Mucosa of rectum (tissue), 2 donors: ENCODE measurements at regions not wholly inside any gene's neighbourhood (a gene's known extent, or its start where the extent isn't known, plus 50 kb on each side); places are given as distances from the start of the nearest gene placed in this dataset.

Experiments
- H3K27ac ChIP-seq, 2 donors: one replicate each; pipeline ENCODE4 v1.7.0; 2013; ENCODE audit warnings: inconsistent platforms in 2 of 2, low read depth in 2 of 2, low read length in 2 of 2
- H3K27me3 ChIP-seq, 2 donors: one replicate each; pipeline ENCODE4 v1.7.0; 2013; ENCODE audit warnings: low read length in 2 of 2; ENCODE audit not compliant: control insufficient read depth in 2 of 2, insufficient read depth in 2 of 2
- H3K36me3 ChIP-seq, 2 donors: one replicate each; pipeline ENCODE4 v1.7.0; 2013; ENCODE audit warnings: low read length in 2 of 2; ENCODE audit not compliant: control insufficient read depth in 2 of 2, insufficient read depth in 2 of 2
- H3K4me1 ChIP-seq, 2 donors: one replicate each; pipeline ENCODE4 v1.7.0; 2013; ENCODE audit warnings: low read length in 2 of 2, mild to moderate bottlenecking in 1 of 2; ENCODE audit not compliant: control insufficient read depth in 2 of 2, insufficient read depth in 2 of 2
- H3K4me3 ChIP-seq, 2 donors: one replicate each; pipeline ENCODE4 v1.7.0; 2013; ENCODE audit warnings: low read length in 2 of 2
- H3K9ac ChIP-seq, 2 donors: one replicate each; pipeline ENCODE4 v1.7.0; 2013; ENCODE audit warnings: low read length in 2 of 2, low read depth in 1 of 2, mild to moderate bottlenecking in 1 of 2
- H3K9me3 ChIP-seq, 2 donors: one replicate each; pipeline ENCODE4 v1.7.0; 2013; ENCODE audit warnings: low read length in 2 of 2; ENCODE audit not compliant: control insufficient read depth in 2 of 2
- donor health status: healthy.
- donor health status: Normal muscosa, but diverticular disease.

DNA sequence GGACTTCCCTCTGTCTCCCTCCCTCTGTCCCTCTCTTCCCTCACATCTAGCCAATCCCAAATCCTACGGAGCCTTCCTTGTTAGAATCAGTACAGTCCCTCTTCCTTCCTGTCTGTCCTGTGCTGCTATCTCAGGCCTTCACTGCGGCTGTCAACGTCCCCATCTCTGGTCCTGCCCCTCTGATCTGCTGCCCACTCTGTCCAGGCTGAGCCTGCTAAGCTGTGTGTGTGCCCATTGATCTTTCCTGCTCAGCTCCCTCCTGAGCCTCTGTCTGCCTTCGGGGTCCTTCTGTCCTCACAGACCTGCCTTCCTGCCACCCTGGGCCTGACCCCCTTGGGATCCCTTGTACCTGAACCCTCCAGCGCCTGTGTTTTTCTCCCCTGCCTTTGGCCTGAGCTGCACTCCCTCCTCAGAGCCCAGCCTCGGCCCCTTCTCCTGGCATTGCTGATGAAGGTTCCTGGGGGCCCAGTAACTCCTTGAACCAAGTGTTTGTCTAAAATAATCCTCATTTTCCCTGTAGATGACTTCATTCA, 182.1 kb upstream of the SHH start:
- no peaks in the 10 kb centered on the region for H3K9me3 ChIP-seq
- no peak overlapping the region for H3K9ac ChIP-seq
- peaks cover 4 to 17% of the 10 kb centered on the region in 2 donors for H3K27me3 ChIP-seq
- no peak overlapping the region for H3K27ac ChIP-seq
- no peaks in the 10 kb centered on the region for H3K36me3 ChIP-seq
- no peak overlapping the region for H3K4me3 ChIP-seq
- H3K4me1 ChIP-seq: peaks cover 0 to 4% of the 10 kb centered on the region in 2 donors

GRCh38 chr7:155993420-155994278, 181.4 kb upstream of the SHH start:
- H3K27me3 ChIP-seq: peaks cover 4 to 15% of the 10 kb centered on the region in 2 donors
- H3K4me3 ChIP-seq: no peak overlapping the region
- no peaks in the 10 kb centered on the region for H3K36me3 ChIP-seq
- H3K9ac ChIP-seq: peak overlapping the region in 1 of 2 donors; percentile 24
- no peaks in the 10 kb centered on the region for H3K9me3 ChIP-seq
- peaks cover 0 to 3% of the 10 kb centered on the region in 2 donors for H3K4me1 ChIP-seq
- no peak overlapping the region for H3K27ac ChIP-seq

DNA sequence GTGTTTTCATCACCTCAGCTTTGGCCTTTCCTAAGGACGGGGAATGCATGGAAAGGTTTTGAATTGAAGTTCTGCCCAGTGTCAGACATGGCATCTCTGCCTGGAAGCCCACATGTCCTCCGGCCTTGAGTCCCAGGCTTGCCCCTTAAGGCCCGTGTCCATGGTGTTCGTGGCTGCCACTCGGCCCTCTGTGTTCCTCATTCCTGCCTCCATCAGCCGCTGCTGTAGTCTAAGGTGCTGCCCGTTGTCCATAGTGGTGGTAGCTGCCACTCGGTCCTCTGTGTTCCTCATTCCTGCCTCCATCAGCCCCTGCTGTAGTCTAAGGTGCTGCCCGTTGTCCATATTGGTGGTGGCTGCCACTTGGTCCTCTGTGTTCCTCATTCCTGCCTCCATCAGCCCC, 180.7 kb upstream of the SHH start:
- Histone ChIP-seq H3K27me3 (peaks cover 3 to 10% of the 10 kb centered on the region in 2 donors), H3K27ac (no peak overlapping the region), H3K9me3 (no peaks in the 10 kb centered on the region), H3K9ac (no peak overlapping the region), H3K4me1 (no peaks in the 10 kb centered on the region), H3K36me3 (no peaks in the 10 kb centered on the region), H3K4me3 (no peak overlapping the region)

DNA sequence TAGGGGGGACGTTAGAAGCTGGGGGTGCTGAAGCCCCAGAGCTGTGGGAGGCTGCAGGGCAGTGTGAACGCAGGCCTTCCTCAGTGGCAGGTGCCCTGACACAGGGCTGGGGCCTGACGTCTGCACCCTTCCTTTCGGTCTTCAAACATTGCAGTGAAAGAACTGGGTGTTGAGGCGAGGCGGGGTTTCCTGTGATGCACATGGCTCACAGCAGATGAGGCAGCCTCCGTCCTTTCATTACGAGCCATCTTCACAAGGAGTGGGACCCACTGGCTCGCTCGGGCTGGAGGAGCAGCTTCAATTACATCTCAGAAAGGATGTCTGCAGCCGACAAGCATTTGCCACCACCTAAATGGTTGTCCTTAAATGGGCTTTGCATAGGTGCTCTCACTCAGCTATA, 180.3 kb upstream of the SHH start:
- Histone ChIP-seq H3K9me3 (no peaks in the 10 kb centered on the region), H3K36me3 (no peaks in the 10 kb centered on the region), H3K9ac (no peak overlapping the region), H3K4me1 (no peaks in the 10 kb centered on the region), H3K27ac (no peak overlapping the region), H3K4me3 (no peak overlapping the region), H3K27me3 (peaks cover 0 to 6% of the 10 kb centered on the region in 2 donors)

- no peak overlapping the region for H3K4me3 ChIP-seq
- no peaks in the 10 kb centered on the region for H3K4me1 ChIP-seq
- H3K9me3 ChIP-seq: no peaks in the 10 kb centered on the region
- H3K27me3 ChIP-seq: peaks cover 0 to 4% of the 10 kb centered on the region in 2 donors
- H3K36me3 ChIP-seq: no peaks in the 10 kb centered on the region
- no peak overlapping the region for H3K9ac ChIP-seq
- no peak overlapping the region for H3K27ac ChIP-seq
These were observed 179.8 kb upstream of the SHH start for GRCh38 chr7:155992107-155992506.

GRCh38 chr7:155991470-155991869, 179.2 kb upstream of the SHH start:
- no peak overlapping the region for H3K9ac ChIP-seq
- no peak overlapping the region for H3K27ac ChIP-seq
- H3K4me3 ChIP-seq: no peak overlapping the region
- H3K36me3 ChIP-seq: no peaks in the 10 kb centered on the region
- no peaks in the 10 kb centered on the region for H3K9me3 ChIP-seq
- H3K27me3 ChIP-seq: peaks cover 0 to 2% of the 10 kb centered on the region in 2 donors
- H3K4me1 ChIP-seq: no peaks in the 10 kb centered on the region

DNA sequence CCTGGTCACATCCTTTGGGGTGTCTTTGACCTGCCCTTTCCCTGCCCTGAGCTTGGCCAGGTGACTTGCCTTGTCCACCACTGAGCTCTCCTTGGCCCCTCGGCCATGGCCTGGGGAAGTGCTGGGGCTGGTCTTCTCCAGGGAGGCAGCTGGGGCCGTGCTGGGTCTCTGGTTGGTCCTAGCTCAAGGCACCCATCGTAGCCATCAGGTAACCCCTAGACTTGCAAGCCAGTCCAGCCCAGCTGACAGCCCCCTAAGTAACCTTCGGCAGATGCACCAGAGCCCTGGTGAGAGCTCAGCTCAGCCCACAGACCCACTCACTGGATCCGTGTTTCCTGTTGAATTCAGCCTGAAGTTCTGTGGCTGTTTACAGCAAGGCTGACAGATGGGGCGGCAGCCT, 176.2 kb upstream of the SHH start:
- Histone ChIP-seq H3K27me3 (peaks cover 0 to 3% of the 10 kb centered on the region in 2 donors), H3K27ac (no peak overlapping the region), H3K4me1 (no peaks in the 10 kb centered on the region), H3K9ac (no peak overlapping the region), H3K36me3 (no peaks in the 10 kb centered on the region), H3K9me3 (no peaks in the 10 kb centered on the region), H3K4me3 (no peak overlapping the region)

DNA sequence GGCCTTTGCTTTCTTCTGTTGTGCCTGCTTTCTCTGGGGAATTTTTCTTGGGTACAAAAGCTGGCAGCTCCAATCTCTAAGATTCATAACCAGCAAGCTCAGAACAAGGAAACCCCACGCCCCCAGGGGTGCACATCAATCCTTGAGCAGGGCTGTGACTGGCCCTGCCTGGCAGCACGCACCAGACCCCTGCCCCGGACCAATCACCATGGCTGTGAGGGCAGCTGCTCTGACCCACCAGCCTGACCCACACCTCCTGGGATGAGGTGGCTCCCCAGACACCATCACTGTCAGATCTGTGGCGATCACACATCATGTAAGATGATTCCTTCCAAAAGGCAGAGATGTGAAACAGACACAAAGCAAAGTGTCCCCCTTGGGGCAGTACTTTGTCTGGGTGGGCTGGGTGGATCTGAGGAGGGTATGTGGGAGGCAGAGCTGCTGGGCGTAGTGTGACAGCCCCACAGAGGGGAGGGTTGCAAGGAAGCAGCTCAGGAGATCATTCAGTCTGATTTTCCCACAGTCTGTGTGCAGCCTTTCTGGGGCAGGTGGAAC, 175.5 kb upstream of the SHH start:
- Histone ChIP-seq H3K27ac (no peak overlapping the region), H3K9me3 (no peaks in the 10 kb centered on the region), H3K27me3 (peaks cover 0 to 3% of the 10 kb centered on the region in 2 donors), H3K36me3 (no peaks in the 10 kb centered on the region), H3K4me3 (no peak overlapping the region), H3K4me1 (no peaks in the 10 kb centered on the region), H3K9ac (no peak overlapping the region)

DNA sequence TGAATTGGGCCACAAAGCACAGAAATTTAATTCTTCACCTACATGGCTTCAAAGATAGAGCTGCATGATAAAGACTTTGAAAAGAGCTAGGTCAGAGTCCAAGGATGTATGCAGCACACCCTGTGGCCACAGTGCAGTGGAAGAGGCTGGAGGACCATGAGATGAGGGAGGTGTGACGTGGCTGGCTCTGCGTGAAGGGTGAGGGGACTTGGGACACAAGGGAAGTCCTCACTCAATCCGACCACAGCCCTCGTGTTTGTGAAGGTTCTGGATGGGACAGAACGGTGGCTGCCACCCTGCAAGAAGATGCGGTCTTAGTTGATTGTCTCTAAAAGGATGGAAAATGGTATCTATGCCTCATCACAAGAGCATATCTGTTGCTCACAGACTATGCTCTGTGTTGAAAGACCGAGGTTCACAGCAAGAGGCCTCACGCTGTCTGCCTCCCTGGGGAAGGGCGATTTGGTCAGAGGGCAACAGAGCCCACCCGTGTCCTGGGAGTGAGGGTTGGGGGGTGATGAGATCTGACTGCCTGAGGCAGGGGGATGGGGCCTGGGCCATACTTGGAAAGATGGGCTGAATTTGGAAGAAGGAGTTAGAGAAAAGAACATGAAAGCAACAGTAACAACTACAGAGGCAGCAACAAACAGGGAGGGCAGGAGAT, 174.4 kb upstream of the SHH start:
- no peaks in the 10 kb centered on the region for H3K36me3 ChIP-seq
- H3K27me3 ChIP-seq: peaks cover 0 to 3% of the 10 kb centered on the region in 2 donors
- no peak overlapping the region for H3K9ac ChIP-seq
- no peak overlapping the region for H3K27ac ChIP-seq
- no peak overlapping the region for H3K4me3 ChIP-seq
- no peaks in the 10 kb centered on the region for H3K9me3 ChIP-seq
- H3K4me1 ChIP-seq: no peaks in the 10 kb centered on the region
